HFFc6 (cell line): ENCODE measurements at regions not wholly inside any gene's neighbourhood (a gene's known extent, or its start where the extent isn't known, plus 50 kb on each side); places are given as distances from the start of the nearest gene placed in this dataset.

ENCODE experiments used
- DNase-seq: peaks from one replicate; pipeline ENCODE4 v3.0.0-alpha.2; 2018
- H3K27ac Mint-ChIP-seq: 2 replicates; pipeline ENCODE4 v1.8.0; 2020; ENCODE audit warnings: mild to moderate bottlenecking, mixed read lengths
- H3K27me3 Mint-ChIP-seq: 2 replicates; pipeline ENCODE4 v1.8.0; 2021; ENCODE audit warnings: mild to moderate bottlenecking, moderate library complexity, mixed read lengths; ENCODE audit not compliant: insufficient read depth
- H3K36me3 Mint-ChIP-seq: 2 replicates; pipeline ENCODE4 v1.8.0; 2021; ENCODE audit warnings: low read depth, mixed read lengths
- H3K4me1 Mint-ChIP-seq: 2 replicates; pipeline ENCODE4 v1.8.0; 2020; ENCODE audit warnings: low read depth, mixed read lengths
- H3K4me3 Mint-ChIP-seq: 2 replicates; pipeline ENCODE4 v1.8.0; 2020; ENCODE audit warnings: mild to moderate bottlenecking, moderate library complexity, mixed read lengths
- H3K9me3 Mint-ChIP-seq: 2 replicates; pipeline ENCODE4 v1.8.0; 2020; ENCODE audit warnings: mild to moderate bottlenecking, mixed read lengths
- TF ChIP-seq, protein P1 (sequence below): fragments of 200-600 bp; sonication (generic); IDR thresholded peaks from 2 replicates; pipeline ENCODE4 v1.5.0; 2021; ENCODE audit warnings: antibody characterized with exemption, mild to moderate bottlenecking

DNA sequence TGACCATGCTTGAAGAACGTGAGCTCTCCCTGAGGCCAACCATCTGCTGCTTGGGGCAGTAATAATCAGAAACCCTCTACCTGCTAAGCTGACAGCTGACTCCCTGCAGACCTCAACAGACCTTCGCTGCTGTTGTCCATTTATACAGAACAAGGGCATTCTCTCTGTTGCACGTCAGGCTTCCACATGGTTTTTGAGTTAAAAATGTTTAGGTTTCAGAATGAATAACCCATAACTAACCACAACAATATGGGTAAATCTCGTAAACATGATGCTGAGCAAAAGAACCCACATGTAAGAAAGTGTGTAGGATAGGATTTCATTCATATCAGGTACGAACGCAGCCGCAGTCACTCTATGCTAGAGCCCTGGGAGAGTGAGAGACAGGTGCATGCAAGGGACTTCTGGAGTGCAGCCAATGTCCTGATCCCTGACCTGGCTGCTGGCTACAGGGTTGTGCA is 348.5 kb downstream of the MED10 start:
- Mint-ChIP-seq H3K9me3 (peaks cover 26% of the 10 kb centered on the region), H3K4me1 (no peaks in the 10 kb centered on the region)

DNA sequence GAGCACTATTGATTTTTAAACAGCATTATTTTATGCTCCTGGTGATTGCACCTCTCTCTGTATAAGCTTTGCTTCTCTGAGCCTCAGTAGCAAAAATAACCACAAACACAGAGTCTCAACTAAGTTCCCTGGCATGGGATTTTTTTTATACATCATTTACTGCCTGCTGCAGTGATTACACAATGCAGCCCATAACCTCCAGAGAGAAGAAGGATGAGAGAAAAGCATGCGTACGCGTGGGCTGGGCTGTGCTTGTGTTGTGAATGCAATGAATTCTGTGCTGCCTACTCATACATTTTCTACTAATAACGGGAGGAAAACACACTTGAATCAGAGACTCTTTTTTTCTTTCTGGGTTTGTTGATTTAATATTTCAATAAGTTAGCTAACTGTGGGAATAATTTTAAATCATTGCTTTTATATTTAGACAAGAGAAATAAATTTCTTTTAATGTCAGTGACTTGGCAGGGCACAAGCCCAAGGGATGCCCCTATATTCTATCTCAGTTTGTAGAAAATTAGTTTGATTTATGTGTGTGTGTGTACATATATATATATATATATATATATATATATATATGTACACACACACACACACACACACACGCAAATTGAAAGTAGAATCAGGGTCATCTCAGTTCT is 351.5 kb downstream of the MED10 start:
- TF ChIP-seq, protein P1, sequence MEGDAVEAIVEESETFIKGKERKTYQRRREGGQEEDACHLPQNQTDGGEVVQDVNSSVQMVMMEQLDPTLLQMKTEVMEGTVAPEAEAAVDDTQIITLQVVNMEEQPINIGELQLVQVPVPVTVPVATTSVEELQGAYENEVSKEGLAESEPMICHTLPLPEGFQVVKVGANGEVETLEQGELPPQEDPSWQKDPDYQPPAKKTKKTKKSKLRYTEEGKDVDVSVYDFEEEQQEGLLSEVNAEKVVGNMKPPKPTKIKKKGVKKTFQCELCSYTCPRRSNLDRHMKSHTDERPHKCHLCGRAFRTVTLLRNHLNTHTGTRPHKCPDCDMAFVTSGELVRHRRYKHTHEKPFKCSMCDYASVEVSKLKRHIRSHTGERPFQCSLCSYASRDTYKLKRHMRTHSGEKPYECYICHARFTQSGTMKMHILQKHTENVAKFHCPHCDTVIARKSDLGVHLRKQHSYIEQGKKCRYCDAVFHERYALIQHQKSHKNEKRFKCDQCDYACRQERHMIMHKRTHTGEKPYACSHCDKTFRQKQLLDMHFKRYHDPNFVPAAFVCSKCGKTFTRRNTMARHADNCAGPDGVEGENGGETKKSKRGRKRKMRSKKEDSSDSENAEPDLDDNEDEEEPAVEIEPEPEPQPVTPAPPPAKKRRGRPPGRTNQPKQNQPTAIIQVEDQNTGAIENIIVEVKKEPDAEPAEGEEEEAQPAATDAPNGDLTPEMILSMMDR = no peak
- Mint-ChIP-seq H3K9me3 (peaks cover 43% of the 10 kb centered on the region), H3K4me1 (no peaks in the 10 kb centered on the region), H3K27me3 (no peaks in the 10 kb centered on the region), H3K4me3 (no peak overlapping the region), H3K36me3 (no peaks in the 10 kb centered on the region), H3K27ac (no peak overlapping the region)
- DNase-seq = no peak

More for the DNA sequence above, 348.5 kb downstream of the MED10 start:
- Mint-ChIP-seq H3K27ac (no peak overlapping the region), H3K36me3 (no peaks in the 10 kb centered on the region), H3K27me3 (no peaks in the 10 kb centered on the region), H3K4me3 (no peak overlapping the region)
- TF ChIP-seq, protein P1 = no peak
- DNase-seq = no peak

DNA sequence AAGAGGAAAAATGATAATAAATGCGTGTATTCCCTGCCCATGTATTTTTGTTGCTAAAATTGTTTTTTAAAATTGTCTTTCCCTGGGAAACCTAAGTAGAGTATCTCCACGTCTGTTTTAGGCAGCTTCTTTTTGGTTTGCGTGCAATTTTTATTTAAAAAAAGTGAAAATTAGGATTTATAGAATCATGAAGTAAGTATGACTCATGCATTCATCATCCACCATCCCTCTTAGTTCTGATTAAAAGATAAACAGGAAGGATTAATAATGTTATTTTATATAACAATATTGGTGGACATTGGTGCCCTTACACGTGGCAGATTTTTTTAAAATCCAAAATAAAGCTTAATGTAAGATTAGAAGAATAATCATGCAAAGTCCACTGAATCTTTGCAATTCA is 358.7 kb downstream of the MED10 start:
- H3K27ac Mint-ChIP-seq = no peak overlapping the region
- H3K4me1 Mint-ChIP-seq = no peaks in the 10 kb centered on the region
- TF ChIP-seq, protein P1 = no peak
- DNase-seq = no peak
- no peaks in the 10 kb centered on the region for H3K27me3 Mint-ChIP-seq
- no peak overlapping the region for H3K4me3 Mint-ChIP-seq
- no peaks in the 10 kb centered on the region for H3K36me3 Mint-ChIP-seq
- H3K9me3 Mint-ChIP-seq = peaks cover 26% of the 10 kb centered on the region

DNA sequence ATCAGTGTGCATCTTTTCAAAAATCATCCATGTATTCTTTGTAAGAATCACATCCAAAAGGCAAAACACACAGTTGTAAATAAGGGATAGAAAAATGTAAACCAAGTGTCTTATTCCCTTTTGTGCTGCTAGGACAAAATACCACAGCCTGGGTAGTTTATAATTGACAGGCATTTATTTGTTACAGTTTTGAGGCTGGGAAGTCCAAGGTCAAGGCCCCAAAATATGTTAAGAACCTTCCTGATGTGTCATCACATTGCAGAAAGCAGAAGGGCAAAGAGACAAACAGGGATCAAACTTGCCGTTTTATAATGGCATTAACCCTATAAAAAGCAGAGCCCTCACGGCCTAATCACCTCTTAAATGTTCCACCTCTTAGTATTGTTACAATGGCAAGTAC is 364.8 kb downstream of the MED10 start:
- Mint-ChIP-seq H3K4me1 (no peaks in the 10 kb centered on the region), H3K9me3 (peaks cover 28% of the 10 kb centered on the region), H3K27ac (no peak overlapping the region), H3K27me3 (no peaks in the 10 kb centered on the region), H3K36me3 (no peaks in the 10 kb centered on the region), H3K4me3 (no peak overlapping the region)
- no peak for DNase-seq
- TF ChIP-seq, protein P1 = no peak

DNA sequence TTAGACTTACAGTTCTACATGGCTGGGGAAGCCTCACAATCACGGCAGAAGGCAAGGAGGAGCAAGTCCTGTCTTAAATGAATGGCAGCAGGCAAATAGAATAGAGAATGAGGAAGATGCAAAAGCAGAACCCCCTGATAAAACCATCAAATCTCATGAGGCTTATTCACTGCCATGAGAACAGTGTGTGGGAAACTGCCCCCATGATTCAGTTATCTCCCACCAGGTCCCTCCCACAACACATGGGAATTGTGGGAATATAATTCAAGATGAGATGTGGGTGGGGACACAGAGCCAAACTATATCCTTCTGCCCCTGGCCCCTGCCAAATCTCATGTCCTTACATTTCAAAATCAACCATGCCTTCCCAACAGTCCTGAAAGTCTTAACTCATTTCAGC is 367.1 kb downstream of the MED10 start:
- no peak for DNase-seq
- no peak overlapping the region for H3K27ac Mint-ChIP-seq
- no peaks in the 10 kb centered on the region for H3K36me3 Mint-ChIP-seq
- H3K4me3 Mint-ChIP-seq = no peak overlapping the region
- TF ChIP-seq, protein P1 = no peak
- no peaks in the 10 kb centered on the region for H3K4me1 Mint-ChIP-seq
- peaks cover 40% of the 10 kb centered on the region for H3K9me3 Mint-ChIP-seq
- H3K27me3 Mint-ChIP-seq = no peaks in the 10 kb centered on the region
